ENCODE measurements at regions not wholly inside any gene's neighbourhood (a gene's known extent, or its start where the extent isn't known, plus 50 kb on each side); places are given as distances from the start of the nearest gene placed in this dataset.
"Not testable (repeated sequence)": the region's sequence is repeated elsewhere in the genome, so short reads cannot be mapped to it uniquely, and the experiment has no call there.

DNA sequence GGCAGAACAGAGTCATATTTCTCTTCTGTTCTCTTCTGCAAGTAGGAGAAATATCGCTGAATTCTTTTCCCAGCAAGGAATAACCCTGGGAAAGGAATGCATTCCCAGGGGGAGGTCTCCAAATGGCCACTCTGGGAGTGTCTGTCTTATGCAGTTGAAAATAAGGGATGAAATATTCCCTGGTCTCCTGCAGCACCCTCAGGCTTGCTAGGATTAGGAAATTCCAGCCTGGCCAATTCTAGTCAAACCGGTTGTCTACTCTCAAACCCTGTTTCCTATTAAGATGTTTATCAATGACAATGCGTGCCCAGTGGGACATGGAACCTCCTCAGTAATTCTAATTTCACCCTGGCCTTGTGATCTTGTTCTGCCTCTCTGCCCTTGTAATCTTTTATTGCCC is 501.1 kb upstream of the OLFM3 start:
- TF ChIP-seq, protein P1, sequence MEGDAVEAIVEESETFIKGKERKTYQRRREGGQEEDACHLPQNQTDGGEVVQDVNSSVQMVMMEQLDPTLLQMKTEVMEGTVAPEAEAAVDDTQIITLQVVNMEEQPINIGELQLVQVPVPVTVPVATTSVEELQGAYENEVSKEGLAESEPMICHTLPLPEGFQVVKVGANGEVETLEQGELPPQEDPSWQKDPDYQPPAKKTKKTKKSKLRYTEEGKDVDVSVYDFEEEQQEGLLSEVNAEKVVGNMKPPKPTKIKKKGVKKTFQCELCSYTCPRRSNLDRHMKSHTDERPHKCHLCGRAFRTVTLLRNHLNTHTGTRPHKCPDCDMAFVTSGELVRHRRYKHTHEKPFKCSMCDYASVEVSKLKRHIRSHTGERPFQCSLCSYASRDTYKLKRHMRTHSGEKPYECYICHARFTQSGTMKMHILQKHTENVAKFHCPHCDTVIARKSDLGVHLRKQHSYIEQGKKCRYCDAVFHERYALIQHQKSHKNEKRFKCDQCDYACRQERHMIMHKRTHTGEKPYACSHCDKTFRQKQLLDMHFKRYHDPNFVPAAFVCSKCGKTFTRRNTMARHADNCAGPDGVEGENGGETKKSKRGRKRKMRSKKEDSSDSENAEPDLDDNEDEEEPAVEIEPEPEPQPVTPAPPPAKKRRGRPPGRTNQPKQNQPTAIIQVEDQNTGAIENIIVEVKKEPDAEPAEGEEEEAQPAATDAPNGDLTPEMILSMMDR (conservative IDR thresholded peaks at IDR 0.05 in 1 of 2, IDR thresholded peaks at IDR 0.05 in 1 of 2; ENCODE audit: extremely low read depth in 1 of 2, insufficient read depth in 1 of 2, low read depth in 1 of 2, low read length in 2 of 2): not testable (repeated sequence)
- not testable (repeated sequence) for TF ChIP-seq EZH2 (IDR thresholded peaks at IDR 0.05; ENCODE audit: borderline replicate concordance, low read length)

All from mammary epithelial cell (primary cell).